ENCODE measurements at regions not wholly inside any gene's neighbourhood (a gene's known extent, or its start where the extent isn't known, plus 50 kb on each side); places are given as distances from the start of the nearest gene placed in this dataset.
"Not testable (repeated sequence)": the region's sequence is repeated elsewhere in the genome, so short reads cannot be mapped to it uniquely, and the experiment has no call there.

DNA sequence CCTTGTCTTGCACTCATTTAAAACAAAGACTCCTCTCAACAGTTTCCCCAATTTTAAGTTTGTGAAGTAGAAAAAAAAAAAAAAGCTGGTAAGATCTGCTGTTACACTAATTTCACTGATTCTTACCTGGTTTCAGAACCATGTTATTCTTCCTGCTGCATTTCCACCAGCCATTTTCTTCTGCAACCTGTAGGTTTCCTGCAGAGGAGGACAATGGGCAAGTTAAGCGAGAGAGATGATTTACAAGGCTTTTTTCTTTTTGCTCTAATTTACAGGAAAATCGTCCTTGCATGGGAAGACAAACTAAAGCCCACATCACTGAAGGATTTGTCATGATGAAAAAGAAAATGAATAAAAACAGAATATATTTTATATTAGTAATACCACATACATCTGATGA, 86.0 kb upstream of the SMARCA2 start:
- no peaks in the 10 kb centered on the region for H3K36me3 ChIP-seq
- H3K27ac ChIP-seq, result no peak overlapping the region
- 56 to 74% methylated on average over 2 of the region's 2 CpGs for whole genome bisulfite sequencing, 2 donors

DNA sequence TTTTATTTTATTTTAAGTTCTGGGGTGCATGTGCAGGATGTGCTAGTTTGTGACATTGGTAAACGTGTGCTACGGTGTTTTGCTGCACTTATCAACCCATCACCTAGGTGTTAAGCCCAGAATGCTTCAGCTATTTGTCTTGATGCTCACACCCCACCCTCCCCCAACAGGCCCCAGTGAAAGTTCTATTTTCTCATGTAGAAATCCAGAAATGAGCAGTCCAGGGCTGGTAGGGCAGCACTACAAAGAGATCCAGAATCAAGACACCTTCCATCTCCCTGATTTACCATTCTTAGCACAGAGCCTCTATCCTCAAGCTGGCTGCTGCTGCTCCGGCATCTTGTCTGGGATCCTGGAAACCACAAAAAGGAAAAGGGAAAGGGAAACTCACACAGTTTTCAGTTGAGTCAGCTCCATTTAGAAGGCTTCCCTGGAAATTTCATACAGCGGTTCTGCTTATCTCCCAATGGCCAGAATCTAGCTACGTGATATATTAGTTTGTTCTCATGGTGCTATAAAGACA, 85.4 kb upstream of the SMARCA2 start:
- TF ChIP-seq, protein P1, sequence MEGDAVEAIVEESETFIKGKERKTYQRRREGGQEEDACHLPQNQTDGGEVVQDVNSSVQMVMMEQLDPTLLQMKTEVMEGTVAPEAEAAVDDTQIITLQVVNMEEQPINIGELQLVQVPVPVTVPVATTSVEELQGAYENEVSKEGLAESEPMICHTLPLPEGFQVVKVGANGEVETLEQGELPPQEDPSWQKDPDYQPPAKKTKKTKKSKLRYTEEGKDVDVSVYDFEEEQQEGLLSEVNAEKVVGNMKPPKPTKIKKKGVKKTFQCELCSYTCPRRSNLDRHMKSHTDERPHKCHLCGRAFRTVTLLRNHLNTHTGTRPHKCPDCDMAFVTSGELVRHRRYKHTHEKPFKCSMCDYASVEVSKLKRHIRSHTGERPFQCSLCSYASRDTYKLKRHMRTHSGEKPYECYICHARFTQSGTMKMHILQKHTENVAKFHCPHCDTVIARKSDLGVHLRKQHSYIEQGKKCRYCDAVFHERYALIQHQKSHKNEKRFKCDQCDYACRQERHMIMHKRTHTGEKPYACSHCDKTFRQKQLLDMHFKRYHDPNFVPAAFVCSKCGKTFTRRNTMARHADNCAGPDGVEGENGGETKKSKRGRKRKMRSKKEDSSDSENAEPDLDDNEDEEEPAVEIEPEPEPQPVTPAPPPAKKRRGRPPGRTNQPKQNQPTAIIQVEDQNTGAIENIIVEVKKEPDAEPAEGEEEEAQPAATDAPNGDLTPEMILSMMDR (IDR thresholded peaks at IDR 0.05), result no peak
- TF ChIP-seq POLR2A (IDR thresholded peaks at IDR 0.05) (no peak), EP300 (IDR thresholded peaks at IDR 0.05) (no peak), POLR2AphosphoS5 (IDR thresholded peaks at IDR 0.05) (no peak)
- H3K27me3 ChIP-seq, result no peaks in the 10 kb centered on the region
- no peak overlapping the region for H3K4me3 ChIP-seq
- no peak for ATAC-seq (ENCODE audit: low FRiP score in 2 of 2)
- H3K27ac ChIP-seq, result no peak overlapping the region
- WGBS, 2 donors, result 74 to 76% methylated on average over 5 of the region's 5 CpGs
- no peaks in the 10 kb centered on the region for H3K36me3 ChIP-seq
- no peak for DNase-seq
- H3K4me1 ChIP-seq, result no peaks in the 10 kb centered on the region
- H3K9me3 ChIP-seq, result no peaks in the 10 kb centered on the region

More for the DNA sequence above, 86.0 kb upstream of the SMARCA2 start:
- Histone ChIP-seq H3K4me1 (no peaks in the 10 kb centered on the region), H3K27me3 (no peaks in the 10 kb centered on the region), H3K9me3 (no peaks in the 10 kb centered on the region), H3K4me3 (no peak overlapping the region)
- ATAC-seq (ENCODE audit: low FRiP score in 2 of 2), result no peak
- TF ChIP-seq, protein P1 (IDR thresholded peaks at IDR 0.05), result no peak
- no peak for TF ChIP-seq POLR2A (IDR thresholded peaks at IDR 0.05)
- no peak for TF ChIP-seq EP300 (IDR thresholded peaks at IDR 0.05)
- TF ChIP-seq POLR2AphosphoS5 (IDR thresholded peaks at IDR 0.05), result no peak
- no peak for DNase-seq

DNA sequence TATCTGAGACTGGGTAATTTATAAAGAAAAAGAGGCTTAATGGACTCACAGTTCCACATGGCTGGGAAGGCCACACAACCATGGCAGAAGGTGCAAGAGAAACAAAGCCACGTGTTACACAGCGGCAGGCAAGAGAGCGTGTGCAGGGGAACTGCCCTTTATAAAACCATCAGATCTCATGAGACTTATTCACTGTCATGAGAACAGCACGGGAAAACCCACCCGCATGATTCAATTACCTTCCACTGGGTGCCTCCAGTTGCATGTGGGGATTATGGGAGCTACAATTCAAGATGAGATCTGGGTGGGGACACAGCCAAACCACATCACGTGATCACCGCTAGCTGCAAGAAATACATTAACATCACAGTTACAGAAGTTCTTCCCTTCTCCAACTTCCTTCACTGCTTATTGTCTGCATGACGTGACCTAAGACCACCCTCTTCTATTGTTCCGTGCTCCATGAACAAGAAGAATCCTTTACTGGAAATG, 84.9 kb upstream of the SMARCA2 start:
- H3K9me3 ChIP-seq; ATAC-seq (ENCODE audit: low FRiP score in 2 of 2); DNase-seq; H3K4me1 ChIP-seq; H3K27me3 ChIP-seq; H3K36me3 ChIP-seq; H3K27ac ChIP-seq; H3K4me3 ChIP-seq: not testable (repeated sequence)
- WGBS, 2 donors, result 78 to 86% methylated on average over 9 of the region's 9 CpGs

DNA sequence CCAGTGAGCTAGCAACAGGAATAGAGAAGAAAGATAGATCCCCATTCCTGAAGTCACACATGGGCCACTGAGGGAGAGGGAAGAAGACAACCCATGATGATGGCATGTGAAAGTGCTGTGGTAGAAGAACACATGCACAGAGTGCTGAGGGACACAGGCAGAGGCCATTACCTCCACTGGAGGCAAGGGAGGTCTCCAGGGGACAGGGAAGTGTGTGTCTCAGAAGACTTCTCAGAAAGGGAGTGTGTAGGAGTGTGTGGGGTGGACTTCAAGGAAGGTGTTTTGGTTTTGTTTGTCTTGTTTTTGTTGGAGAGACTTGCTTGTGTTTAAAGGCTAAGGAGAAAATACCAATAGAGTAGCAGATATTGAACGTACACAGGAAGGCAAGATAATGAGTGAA, 77.0 kb upstream of the SMARCA2 start:
- Histone ChIP-seq H3K27ac (no peak overlapping the region), H3K27me3 (no peaks in the 10 kb centered on the region), H3K36me3 (no peaks in the 10 kb centered on the region), H3K9me3 (no peaks in the 10 kb centered on the region), H3K4me3 (no peak overlapping the region), H3K4me1 (no peaks in the 10 kb centered on the region)
- DNase-seq (no peak), ATAC-seq (ENCODE audit: low FRiP score in 2 of 2) (no peak)
- 68 to 69% methylated on average over 1 of the region's 1 CpG for WGBS, 2 donors
- TF ChIP-seq, protein P1 (IDR thresholded peaks at IDR 0.05), result no peak
- no peak for TF ChIP-seq POLR2A (IDR thresholded peaks at IDR 0.05)
- TF ChIP-seq POLR2AphosphoS5 (IDR thresholded peaks at IDR 0.05), result no peak
- no peak for TF ChIP-seq EP300 (IDR thresholded peaks at IDR 0.05)

DNA sequence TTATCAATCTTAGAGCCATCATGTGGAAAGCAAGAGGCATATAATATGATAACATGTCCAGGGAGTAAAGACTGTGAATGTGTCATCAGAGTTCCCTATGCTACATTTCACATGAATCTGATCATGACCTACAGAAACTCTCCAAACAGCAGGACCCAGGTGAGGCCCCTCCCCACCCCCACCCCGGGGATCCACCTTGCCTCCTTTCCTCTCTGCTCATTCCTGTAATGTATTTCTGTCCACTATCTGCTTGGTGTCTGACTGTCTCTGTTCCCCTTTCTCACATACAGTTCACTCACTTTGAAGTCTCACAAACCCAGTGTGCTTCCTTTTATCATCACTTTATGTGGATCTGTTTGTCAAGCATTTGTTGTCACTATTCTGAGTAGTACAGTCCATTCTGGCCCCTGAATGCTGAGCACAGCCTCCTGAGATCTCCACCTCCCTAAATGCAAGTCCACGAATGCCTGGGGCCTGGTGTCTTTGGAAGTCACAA, 76.4 kb upstream of the SMARCA2 start:
- DNase-seq (no peak), ATAC-seq (ENCODE audit: low FRiP score in 2 of 2) (no peak)
- H3K27me3 ChIP-seq, result no peaks in the 10 kb centered on the region
- TF ChIP-seq POLR2A (IDR thresholded peaks at IDR 0.05) (no peak), POLR2AphosphoS5 (IDR thresholded peaks at IDR 0.05) (no peak)
- H3K4me3 ChIP-seq, result no peak overlapping the region
- H3K4me1 ChIP-seq, result no peaks in the 10 kb centered on the region
- H3K36me3 ChIP-seq, result no peaks in the 10 kb centered on the region
- 68 to 85% methylated on average over 2 of the region's 2 CpGs for WGBS, 2 donors
- no peak overlapping the region for H3K27ac ChIP-seq
- no peaks in the 10 kb centered on the region for H3K9me3 ChIP-seq

DNA sequence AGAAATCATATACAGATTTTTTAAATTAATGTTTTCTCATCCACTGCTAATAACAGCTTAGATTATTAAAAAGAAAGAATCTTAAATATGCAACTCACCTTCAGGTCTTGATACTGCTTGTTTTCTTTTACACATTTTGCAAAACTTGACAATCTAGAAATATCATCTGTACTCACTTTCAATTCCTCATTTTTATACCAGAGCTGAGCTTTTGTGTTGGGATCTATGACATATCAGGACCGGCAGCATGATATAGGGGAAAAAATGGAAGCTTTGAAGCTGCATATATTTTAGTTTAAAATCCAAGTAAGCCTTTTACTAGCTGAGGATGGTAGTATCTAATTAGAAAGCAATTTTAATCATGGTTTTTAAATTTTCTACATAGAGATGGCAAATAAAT, 75.7 kb upstream of the SMARCA2 start:
- no peak for ATAC-seq (ENCODE audit: low FRiP score in 2 of 2)
- WGBS, 2 donors, result 83 to 85% methylated on average over 1 of the region's 1 CpG
- no peaks in the 10 kb centered on the region for H3K36me3 ChIP-seq
- H3K4me1 ChIP-seq, result no peaks in the 10 kb centered on the region
- no peak overlapping the region for H3K27ac ChIP-seq
- no peak overlapping the region for H3K4me3 ChIP-seq
- no peaks in the 10 kb centered on the region for H3K9me3 ChIP-seq
- TF ChIP-seq, protein P1 (IDR thresholded peaks at IDR 0.05), result no peak
- no peak for TF ChIP-seq POLR2A (IDR thresholded peaks at IDR 0.05)
- TF ChIP-seq EP300 (IDR thresholded peaks at IDR 0.05), result no peak
- no peak for TF ChIP-seq POLR2AphosphoS5 (IDR thresholded peaks at IDR 0.05)
- no peaks in the 10 kb centered on the region for H3K27me3 ChIP-seq
- no peak for DNase-seq
